GM06990 (cell line): ENCODE measurements at regions not wholly inside any gene's neighbourhood (a gene's known extent, or its start where the extent isn't known, plus 50 kb on each side); places are given as distances from the start of the nearest gene placed in this dataset.

Experiments
- DNase-seq: peaks from one replicate; pipeline ENCODE4 v3.0.0-alpha.2; 2011; ENCODE audit not compliant: insufficient read length; ENCODE audit errors: extremely low read depth
- H3K27me3 ChIP-seq: replicated peaks from 2 replicates; pipeline ENCODE4 v1.6.0; 2011; ENCODE audit warnings: low read length; ENCODE audit not compliant: control insufficient read depth, insufficient read depth
- H3K36me3 ChIP-seq: 2 replicates; pipeline ENCODE4 v1.5.1; 2011; ENCODE audit warnings: low read length; ENCODE audit not compliant: control insufficient read depth, insufficient read depth
- H3K4me3 ChIP-seq: replicated peaks from 2 replicates; pipeline ENCODE4 v1.5.1; 2011; ENCODE audit warnings: low read depth, mild to moderate bottlenecking, control low read depth, low read length
- TF ChIP-seq, protein P1 (sequence below): IDR thresholded peaks from 2 replicates; pipeline ENCODE4 v1.5.1; 2011; ENCODE audit warnings: low read length, control low read depth, mild to moderate bottlenecking, inconsistent platforms; ENCODE audit not compliant: insufficient read depth, poor library complexity, severe bottlenecking

DNA sequence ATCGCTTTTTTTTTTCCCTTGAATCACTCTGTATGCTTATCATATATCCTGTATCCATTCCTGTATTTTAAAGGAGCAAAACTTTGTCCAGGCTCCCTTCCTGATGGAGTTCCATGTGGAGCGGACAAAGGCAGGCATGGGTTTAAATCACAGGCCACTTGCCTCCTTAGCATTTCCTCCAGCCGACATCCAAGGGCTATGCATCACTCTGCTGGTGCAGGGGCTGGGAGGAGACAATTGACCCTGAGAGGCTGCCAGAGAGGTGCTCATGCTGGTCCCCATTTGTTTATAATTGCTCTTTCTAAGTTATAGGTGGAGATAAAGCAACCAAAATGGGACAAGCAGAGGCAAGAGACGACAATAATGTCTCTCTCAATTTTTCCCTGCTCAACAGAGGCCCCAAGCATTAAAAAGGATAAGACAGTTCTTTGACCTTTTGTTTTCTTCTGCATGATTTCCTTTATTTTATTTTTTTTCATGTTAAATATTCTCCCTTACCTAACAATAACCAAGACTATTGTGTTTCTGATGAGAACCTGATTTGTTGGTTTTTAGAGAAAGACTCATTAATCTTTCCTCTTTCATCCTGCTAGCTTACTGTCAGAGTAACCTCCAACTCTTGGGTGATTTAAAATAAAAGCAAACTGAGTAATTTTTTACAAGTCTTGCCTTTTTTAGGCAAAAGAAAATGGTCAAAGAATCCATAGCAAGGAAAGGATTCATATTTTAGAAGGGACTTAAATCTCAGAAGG lies 353.7 kb downstream of the ADGRL2 start:
- H3K4me3 ChIP-seq, result no peak overlapping the region
- H3K27me3 ChIP-seq, result no peaks in the 10 kb centered on the region
- no peak for DNase-seq
- H3K36me3 ChIP-seq, result no peaks in the 10 kb centered on the region
- TF ChIP-seq, protein P1, sequence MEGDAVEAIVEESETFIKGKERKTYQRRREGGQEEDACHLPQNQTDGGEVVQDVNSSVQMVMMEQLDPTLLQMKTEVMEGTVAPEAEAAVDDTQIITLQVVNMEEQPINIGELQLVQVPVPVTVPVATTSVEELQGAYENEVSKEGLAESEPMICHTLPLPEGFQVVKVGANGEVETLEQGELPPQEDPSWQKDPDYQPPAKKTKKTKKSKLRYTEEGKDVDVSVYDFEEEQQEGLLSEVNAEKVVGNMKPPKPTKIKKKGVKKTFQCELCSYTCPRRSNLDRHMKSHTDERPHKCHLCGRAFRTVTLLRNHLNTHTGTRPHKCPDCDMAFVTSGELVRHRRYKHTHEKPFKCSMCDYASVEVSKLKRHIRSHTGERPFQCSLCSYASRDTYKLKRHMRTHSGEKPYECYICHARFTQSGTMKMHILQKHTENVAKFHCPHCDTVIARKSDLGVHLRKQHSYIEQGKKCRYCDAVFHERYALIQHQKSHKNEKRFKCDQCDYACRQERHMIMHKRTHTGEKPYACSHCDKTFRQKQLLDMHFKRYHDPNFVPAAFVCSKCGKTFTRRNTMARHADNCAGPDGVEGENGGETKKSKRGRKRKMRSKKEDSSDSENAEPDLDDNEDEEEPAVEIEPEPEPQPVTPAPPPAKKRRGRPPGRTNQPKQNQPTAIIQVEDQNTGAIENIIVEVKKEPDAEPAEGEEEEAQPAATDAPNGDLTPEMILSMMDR, result no peak

DNA sequence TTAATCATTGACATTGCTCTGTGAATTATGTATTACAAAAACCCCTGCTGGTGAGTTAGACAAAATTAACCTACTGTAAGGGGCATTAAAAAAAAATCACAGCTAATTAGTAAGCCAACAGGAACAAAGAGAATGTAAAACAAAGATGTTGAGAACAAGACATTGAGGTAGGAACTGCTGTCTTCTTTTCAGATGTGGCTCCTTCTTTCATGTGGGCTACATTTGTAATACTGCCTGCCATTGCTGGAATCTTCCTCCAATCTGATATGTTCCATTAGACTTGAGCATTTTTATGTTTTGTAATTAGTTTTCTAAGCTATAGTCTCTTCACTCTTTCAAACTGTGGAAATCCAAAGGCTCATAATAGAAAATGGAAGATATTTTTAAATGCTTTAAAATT lies 353.0 kb downstream of the ADGRL2 start:
- Histone ChIP-seq H3K27me3 (no peaks in the 10 kb centered on the region), H3K4me3 (no peak overlapping the region), H3K36me3 (no peaks in the 10 kb centered on the region)
- DNase-seq, result no peak
- TF ChIP-seq, protein P1, result no peak

DNA sequence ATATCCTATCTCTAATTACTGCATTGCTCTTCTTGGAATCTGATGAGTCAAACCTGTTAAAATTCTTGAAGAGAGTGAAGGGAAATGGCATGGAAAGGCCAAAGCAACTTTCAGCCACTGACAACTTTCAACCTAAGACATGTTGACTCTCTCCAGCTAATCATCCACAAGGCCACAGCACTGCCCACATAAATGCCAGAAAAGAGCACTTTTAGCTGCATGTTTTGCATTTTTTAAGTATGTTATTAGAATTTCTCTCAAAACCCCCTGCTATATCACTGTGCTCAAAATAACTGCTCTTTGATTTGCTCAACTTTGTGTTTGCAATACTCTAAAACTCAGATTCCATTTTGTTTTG lies 352.5 kb downstream of the ADGRL2 start:
- no peak overlapping the region for H3K4me3 ChIP-seq
- no peak for DNase-seq
- no peaks in the 10 kb centered on the region for H3K36me3 ChIP-seq
- H3K27me3 ChIP-seq, result no peaks in the 10 kb centered on the region
- TF ChIP-seq, protein P1, result no peak

DNA sequence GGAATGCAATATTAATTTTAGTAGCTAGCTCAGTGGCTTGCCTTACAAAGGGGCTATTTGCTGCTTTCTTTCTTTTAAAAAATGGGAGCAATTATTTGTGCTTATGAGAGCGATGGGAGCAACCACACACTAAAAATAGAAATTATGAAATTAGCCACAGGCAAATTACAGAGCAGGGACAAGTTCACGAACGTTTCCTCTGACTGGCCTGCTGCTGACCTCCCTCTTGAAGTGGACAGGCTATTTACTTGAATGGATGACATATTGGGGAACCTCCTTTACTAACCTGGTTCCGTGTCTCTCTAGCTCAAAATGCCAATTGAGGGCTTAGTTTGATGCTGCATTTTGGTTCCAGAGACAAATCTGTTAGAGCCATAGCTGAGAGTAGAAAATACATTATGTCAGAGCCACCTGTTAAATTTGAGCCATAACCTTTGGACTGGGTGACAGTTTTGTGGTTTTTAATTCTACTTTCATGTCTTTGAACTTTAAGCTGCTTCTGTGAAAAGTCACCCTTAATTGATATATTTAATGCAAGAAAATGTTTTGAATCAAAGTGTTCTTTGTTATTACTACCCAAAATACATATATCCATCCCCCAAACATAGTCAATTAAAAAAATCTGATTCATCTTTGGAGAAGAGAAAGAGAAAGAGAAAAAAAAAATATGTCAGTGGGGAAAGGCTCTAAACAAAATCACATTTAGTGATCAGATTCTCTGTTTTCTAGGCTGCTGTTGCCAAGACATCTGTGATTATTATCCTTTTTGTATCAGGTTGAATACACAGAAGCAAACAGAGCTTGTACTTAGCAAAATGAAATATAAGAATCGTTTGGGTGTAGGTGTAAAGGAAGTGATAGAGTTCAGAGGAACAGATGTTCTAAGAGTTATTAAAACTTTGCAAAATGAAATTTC lies 351.9 kb downstream of the ADGRL2 start:
- no peak overlapping the region for H3K4me3 ChIP-seq
- H3K27me3 ChIP-seq, result no peaks in the 10 kb centered on the region
- no peaks in the 10 kb centered on the region for H3K36me3 ChIP-seq
- no peak for DNase-seq
- TF ChIP-seq, protein P1, result no peak

DNA sequence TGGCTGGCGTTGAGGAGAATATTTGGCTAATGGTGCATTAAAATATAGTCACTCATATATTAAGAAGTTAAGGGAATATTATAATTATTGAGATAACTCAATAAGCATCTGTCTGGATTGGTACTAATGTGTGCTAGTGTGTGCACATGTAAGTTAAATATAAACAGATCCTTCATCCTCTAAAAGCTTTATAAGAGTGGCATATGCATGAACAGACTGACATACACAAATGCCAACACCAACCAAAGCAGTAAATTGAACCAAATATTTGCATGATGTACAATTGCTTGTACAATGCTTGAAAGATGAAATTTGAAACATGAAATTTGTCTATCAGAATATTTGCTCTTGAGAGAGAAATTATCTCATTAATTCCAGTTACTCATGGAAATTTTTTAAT lies 344.9 kb downstream of the ADGRL2 start:
- Histone ChIP-seq H3K36me3 (no peaks in the 10 kb centered on the region), H3K27me3 (no peaks in the 10 kb centered on the region), H3K4me3 (no peak overlapping the region)
- TF ChIP-seq, protein P1, result no peak
- no peak for DNase-seq
